SU-DHL-6 (cell line): ENCODE measurements at regions not wholly inside any gene's neighbourhood (a gene's known extent, or its start where the extent isn't known, plus 50 kb on each side); places are given as distances from the start of the nearest gene placed in this dataset.

ENCODE experiments used
- EZH2phosphoT487 ChIP-seq: fragments of 200-600 bp; sonication (generic), shearing (Covaris generic); conservative IDR thresholded peaks from 2 replicates; pipeline ENCODE4 v1.6.1; 2018; ENCODE audit warnings: mild to moderate bottlenecking, antibody characterized with exemption, low read length, moderate library complexity, mixed read lengths
- TF ChIP-seq, protein P1 (sequence below): fragments of 200-600 bp; sonication (generic); IDR thresholded peaks from one replicate; pipeline ENCODE4 v1.5.1; 2017; ENCODE audit warnings: antibody characterized with exemption, mild to moderate bottlenecking, low read length, moderate library complexity; ENCODE audit not compliant: insufficient read depth, poor library complexity, severe bottlenecking

GRCh38 chr9:13446938-13447842, 167.7 kb upstream of the MPDZ start:
- TF ChIP-seq, protein P1, sequence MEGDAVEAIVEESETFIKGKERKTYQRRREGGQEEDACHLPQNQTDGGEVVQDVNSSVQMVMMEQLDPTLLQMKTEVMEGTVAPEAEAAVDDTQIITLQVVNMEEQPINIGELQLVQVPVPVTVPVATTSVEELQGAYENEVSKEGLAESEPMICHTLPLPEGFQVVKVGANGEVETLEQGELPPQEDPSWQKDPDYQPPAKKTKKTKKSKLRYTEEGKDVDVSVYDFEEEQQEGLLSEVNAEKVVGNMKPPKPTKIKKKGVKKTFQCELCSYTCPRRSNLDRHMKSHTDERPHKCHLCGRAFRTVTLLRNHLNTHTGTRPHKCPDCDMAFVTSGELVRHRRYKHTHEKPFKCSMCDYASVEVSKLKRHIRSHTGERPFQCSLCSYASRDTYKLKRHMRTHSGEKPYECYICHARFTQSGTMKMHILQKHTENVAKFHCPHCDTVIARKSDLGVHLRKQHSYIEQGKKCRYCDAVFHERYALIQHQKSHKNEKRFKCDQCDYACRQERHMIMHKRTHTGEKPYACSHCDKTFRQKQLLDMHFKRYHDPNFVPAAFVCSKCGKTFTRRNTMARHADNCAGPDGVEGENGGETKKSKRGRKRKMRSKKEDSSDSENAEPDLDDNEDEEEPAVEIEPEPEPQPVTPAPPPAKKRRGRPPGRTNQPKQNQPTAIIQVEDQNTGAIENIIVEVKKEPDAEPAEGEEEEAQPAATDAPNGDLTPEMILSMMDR, result no peak
- no peak for TF ChIP-seq EZH2phosphoT487
